MG63 (cell line): ENCODE measurements at regions not wholly inside any gene's neighbourhood (a gene's known extent, or its start where the extent isn't known, plus 50 kb on each side); places are given as distances from the start of the nearest gene placed in this dataset.

Experiments
- DNase-seq: peaks from one replicate; pipeline ENCODE4 v3.0.0-alpha.2; 2020
- H3K27me3 ChIP-seq: fragments of 250-450 bp; sonication (Bioruptor Pico); 2 replicates; pipeline ENCODE4 v1.5.1; 2020; ENCODE audit warnings: mild to moderate bottlenecking, moderate library complexity
- H3K36me3 ChIP-seq: fragments of 250-450 bp; sonication (Bioruptor Pico); 2 replicates; pipeline ENCODE4 v1.5.1; 2020; ENCODE audit warnings: mild to moderate bottlenecking, moderate library complexity
- H3K4me3 ChIP-seq: fragments of 250-450 bp; sonication (Bioruptor Pico); 2 replicates; pipeline ENCODE4 v1.5.1; 2020; ENCODE audit warnings: mild to moderate bottlenecking, moderate library complexity
- H3K9me3 ChIP-seq: fragments of 250-450 bp; sonication (Bioruptor Pico); 2 replicates; pipeline ENCODE4 v1.5.1; 2020; ENCODE audit warnings: mild to moderate bottlenecking, moderate library complexity

DNA sequence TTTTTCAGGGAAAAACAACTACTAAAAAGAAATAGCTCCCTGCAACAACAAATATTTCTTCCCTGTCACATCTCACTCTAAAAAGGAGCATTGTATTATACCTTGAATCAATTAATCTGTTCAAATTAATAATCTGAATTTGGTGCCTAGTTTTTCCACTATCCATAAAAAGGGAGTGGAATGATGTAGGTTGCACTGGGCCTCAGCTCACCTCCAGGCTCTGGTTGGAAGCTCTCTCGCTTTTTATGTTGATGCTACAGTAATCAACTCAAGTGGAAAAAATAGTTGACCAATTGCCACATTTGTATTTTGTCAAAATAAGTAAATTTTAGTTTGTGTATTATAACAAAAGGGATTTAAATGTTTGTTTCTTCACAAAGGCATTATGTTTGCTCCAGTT lies 126.1 kb downstream of the MAD2L1 start:
- no peaks in the 10 kb centered on the region for H3K36me3 ChIP-seq

DNA sequence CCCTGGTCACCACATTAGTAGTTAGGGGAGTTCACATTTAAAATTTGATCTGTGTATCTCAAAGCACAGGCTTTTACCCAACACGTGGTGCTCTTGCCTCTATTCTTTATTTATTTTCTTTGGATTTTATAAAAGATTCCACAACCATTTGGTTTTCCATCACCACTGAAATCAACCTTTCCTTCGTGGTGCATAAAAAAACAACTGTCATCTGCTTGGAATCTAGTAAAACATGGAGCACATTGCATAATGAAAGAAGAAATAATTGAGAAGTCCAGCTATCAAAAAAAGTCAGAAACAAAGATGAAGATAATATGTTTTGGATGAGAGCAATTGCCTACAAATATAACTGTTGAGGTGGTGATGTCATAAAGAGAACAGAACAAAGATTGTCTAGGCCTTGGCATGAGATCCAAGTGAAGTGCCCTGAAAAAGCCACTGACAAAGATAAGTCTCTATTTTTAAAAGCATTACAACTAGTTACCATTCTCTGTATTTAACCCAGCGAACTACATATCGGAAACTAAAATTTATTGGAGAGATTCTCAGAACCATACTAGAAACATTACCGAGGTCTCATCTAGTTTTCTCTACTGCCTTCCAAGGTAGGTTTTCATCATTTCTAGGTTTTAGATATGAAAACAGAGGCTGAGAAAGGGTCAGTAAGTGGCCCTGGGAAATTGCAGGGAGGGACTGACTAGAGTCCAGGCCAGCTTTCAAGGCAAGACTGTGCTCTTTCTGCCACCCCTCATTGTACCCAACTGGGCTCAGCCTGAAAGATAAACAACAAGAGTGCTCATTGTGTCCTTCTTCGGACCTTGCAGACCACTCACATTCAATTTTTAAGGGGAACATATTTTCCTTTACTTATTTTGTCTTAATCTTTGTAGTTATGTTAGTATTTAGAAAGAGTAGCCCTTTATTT lies 127.3 kb downstream of the MAD2L1 start:
- H3K27me3 ChIP-seq: no peaks in the 10 kb centered on the region
- no peak overlapping the region for H3K4me3 ChIP-seq
- H3K36me3 ChIP-seq: no peaks in the 10 kb centered on the region
- no peak for DNase-seq
- H3K9me3 ChIP-seq: no peaks in the 10 kb centered on the region

More for the DNA sequence above, 126.1 kb downstream of the MAD2L1 start:
- Histone ChIP-seq H3K27me3 (no peaks in the 10 kb centered on the region), H3K9me3 (no peaks in the 10 kb centered on the region), H3K4me3 (no peak overlapping the region)
- DNase-seq: no peak

DNA sequence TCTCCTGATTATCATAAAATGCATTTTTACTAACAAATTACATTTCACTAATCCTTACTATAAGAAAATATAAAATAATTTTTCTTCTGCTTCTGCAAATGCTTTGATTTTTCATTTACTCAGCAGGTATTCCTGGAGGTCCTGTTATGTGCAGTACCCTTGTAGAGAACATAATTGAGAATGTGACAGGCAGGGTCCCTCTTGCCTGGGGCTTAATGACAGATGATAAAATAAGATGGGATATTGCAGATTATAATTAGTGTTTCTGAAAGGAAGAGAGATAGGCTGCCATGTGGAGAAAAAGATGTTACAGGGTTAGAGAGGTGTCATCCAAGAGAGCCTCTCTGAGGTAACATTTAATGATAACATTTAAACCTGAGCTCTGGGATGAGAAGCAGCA lies 128.9 kb downstream of the MAD2L1 start:
- Histone ChIP-seq H3K27me3 (no peaks in the 10 kb centered on the region), H3K4me3 (no peak overlapping the region), H3K9me3 (no peaks in the 10 kb centered on the region), H3K36me3 (no peaks in the 10 kb centered on the region)
- DNase-seq: no peak

DNA sequence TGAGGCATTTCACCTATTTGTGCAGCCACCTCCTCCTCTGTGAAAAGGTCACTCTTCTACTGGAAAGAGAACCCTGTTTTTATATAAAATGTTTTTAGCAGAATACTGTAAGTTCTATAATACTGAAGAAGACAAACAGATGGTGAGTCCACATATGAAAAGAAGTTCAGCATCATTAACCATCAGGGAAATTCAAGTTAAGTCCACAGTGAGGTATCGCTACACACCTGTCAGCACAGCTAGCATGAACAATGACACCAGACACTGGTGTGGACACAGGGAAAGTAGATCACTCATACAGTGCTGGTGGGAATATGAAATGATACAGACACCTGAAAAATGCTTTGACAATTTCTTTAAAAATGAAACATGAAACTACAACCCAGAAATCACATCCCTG lies 133.0 kb downstream of the MAD2L1 start:
- H3K36me3 ChIP-seq: no peaks in the 10 kb centered on the region
- H3K4me3 ChIP-seq: no peak overlapping the region
- no peak for DNase-seq
- H3K9me3 ChIP-seq: no peaks in the 10 kb centered on the region
- no peaks in the 10 kb centered on the region for H3K27me3 ChIP-seq

DNA sequence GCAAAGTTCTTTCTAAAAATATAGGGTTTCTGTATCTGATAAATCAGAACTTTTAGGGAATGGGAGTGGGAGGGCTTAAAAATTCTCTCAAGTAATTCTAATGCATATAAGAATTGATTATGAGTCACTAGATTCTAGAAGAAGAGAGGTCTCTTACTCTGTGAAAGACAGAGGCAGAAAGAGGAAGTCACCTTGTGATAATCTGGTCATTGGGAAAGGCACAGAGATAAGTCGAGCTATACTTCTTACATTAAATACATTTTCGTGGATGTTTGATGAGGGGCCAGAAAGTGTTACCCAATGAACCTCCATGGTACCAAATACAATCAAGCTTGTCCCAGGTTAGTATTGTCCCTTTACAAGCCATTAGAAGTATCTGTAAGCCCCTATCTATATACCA lies 134.4 kb downstream of the MAD2L1 start:
- DNase-seq: no peak
- H3K9me3 ChIP-seq: no peaks in the 10 kb centered on the region
- no peaks in the 10 kb centered on the region for H3K27me3 ChIP-seq

DNA sequence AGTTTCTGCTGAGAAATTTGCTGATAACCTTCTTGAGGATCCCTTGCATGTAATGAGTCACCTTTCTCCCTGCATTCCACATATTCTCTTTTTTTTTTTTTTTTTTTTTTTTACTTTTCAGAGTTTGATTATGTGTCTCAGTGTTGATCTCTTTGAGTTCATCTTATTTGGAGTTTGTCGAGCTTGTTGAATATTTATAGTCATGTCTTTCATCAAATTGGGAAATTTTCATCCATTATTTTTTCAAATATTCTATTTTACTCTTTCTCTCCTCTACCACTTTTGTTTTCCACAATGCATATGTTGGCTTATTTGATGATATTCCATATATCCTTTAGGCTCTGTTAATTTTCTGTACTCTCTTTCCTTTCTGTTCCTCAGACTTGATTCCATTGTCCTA lies 136.1 kb downstream of the MAD2L1 start:
- no peak for DNase-seq
- Histone ChIP-seq H3K9me3 (no peaks in the 10 kb centered on the region), H3K36me3 (no peaks in the 10 kb centered on the region), H3K4me3 (no peak overlapping the region), H3K27me3 (no peaks in the 10 kb centered on the region)

More for the DNA sequence above, 134.4 kb downstream of the MAD2L1 start:
- Histone ChIP-seq H3K36me3 (no peaks in the 10 kb centered on the region), H3K4me3 (no peak overlapping the region)

DNA sequence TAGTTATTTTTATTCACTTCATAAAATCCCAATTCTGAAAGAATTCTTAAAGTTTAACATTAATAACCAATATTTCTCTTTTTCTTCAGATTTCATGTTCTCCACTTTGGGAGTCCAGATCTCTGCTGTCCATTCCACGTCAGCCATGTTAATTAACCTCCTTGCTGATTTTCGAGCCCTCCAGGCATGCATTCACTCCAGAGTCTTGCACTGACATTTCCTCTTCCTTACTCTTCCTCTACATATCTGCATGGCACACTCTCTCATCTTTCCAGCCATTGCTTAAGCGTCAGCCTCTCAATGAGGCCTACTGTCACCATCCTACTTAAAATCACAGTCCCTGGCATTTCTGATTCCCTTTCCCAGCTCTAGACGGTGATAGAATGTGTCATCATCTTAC lies 144.8 kb downstream of the MAD2L1 start:
- Histone ChIP-seq H3K27me3 (no peaks in the 10 kb centered on the region), H3K4me3 (no peak overlapping the region), H3K9me3 (no peaks in the 10 kb centered on the region), H3K36me3 (no peaks in the 10 kb centered on the region)
- no peak for DNase-seq

DNA sequence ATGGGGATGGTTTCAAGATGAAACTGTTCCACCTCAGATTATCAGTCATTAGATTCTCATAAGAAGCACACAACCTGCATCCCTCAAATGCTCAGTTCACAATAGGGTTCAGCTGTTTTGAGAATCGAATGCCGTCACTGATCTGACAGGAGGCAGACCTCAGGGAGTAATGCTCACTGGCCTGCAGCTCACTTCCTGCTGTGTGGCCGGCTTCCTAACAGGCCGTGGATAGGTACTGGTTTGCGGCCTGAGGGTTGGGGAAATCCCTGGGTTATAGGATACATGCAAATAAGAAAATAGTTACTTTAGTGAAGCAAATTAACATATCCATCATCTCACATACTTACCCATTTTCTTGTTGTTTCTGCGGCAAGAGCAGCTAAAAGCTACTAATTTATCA lies 160.4 kb downstream of the MAD2L1 start:
- H3K36me3 ChIP-seq: no peaks in the 10 kb centered on the region
- DNase-seq: no peak
- H3K9me3 ChIP-seq: no peaks in the 10 kb centered on the region
- H3K4me3 ChIP-seq: no peak overlapping the region
- H3K27me3 ChIP-seq: no peaks in the 10 kb centered on the region

DNA sequence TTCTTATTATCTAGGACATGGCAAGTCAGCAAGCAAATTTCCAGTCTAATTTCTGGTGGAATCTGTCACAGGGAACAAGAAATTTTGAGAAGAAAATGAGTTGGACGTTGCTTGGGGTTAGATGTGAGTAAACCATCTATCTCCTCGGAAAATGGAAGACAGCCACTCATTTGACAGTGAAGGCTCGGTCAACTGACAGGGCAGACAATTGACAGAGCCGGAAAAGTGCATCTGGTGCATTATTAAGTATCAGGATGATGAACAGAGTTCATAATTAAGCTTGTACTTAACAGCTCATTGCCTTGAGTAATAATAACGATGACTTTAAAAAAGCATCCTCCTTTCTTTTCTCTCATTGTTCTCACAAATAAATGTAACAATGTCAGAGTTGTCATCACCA lies 168.4 kb downstream of the MAD2L1 start:
- no peak for DNase-seq
- no peak overlapping the region for H3K4me3 ChIP-seq
- H3K27me3 ChIP-seq: no peaks in the 10 kb centered on the region
- no peaks in the 10 kb centered on the region for H3K9me3 ChIP-seq
- H3K36me3 ChIP-seq: no peaks in the 10 kb centered on the region

DNA sequence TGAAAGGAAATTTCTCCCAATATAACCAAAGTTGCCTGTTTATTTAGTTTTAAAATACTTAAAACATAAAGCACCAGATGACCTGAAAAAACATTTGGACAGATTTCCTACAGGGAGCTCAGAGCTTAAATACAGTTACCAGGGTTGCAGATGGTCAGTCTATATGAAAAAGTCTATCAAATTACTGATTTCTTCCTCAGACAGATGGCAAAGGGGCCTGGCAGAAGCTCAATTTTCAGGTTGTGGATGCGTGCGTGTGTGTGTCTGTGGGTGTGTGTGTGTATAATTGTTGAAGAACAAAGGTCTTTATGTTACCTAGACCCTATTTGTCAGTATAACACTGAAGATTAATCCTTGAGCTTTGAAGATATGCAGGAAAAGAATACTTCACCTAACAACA lies 169.4 kb downstream of the MAD2L1 start:
- DNase-seq: no peak
- no peaks in the 10 kb centered on the region for H3K27me3 ChIP-seq
- H3K36me3 ChIP-seq: no peaks in the 10 kb centered on the region
- no peaks in the 10 kb centered on the region for H3K9me3 ChIP-seq
- H3K4me3 ChIP-seq: no peak overlapping the region

DNA sequence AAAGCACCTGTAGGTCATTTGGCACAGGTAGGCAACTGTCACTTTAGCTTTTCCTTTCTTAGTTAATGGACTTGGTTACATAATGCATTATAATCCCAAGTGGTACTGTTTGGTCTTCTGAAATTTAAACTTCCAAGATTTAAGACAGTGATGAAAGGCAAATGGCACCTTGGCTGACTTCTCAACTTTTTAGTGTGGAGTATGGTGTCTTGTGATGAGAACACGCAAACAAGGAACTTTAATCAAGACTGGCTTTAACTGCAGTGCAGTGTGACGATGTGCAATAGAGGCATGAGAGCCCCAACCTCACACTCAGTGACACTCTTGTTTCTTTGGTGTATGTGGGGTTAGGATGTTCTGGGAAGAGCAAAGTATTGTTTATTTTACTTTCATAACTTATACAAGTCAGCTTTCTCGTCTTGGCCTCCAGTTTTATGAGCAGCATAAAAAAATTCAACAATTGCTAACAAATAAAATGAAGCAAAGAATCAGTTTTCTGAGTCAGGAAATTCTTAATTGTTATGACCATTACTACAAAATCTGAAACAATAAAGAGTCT lies 171.9 kb downstream of the MAD2L1 start:
- no peak for DNase-seq

DNA sequence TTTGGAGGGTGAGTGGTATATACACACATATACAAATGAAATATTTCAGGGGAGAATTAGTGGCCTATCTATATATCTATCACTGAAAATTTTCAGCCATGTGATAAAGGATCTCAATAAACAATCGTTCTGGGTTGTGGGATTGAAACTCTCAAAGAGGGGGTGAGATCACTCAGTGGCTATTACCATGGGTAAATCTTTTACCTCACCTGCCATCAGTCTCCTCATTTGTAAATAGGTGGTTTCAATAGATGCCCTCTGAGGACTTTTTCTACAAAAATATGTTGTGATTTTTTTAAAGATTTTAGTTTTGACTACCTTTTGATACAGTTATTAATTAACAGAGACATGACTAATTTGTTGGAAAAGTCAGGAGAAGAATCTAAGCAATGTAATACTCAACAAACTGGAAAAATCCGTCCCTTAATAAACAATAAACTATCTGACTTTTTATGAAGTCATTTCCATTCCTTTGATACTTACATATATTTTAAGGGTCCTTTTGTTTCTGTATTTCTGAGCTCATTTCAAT lies 192.8 kb downstream of the MAD2L1 start:
- Histone ChIP-seq H3K4me3 (no peak overlapping the region), H3K27me3 (no peaks in the 10 kb centered on the region), H3K36me3 (no peaks in the 10 kb centered on the region), H3K9me3 (no peaks in the 10 kb centered on the region)
- DNase-seq: no peak

More for the DNA sequence above, 171.9 kb downstream of the MAD2L1 start:
- Histone ChIP-seq H3K36me3 (no peaks in the 10 kb centered on the region), H3K9me3 (no peaks in the 10 kb centered on the region), H3K4me3 (no peak overlapping the region), H3K27me3 (no peaks in the 10 kb centered on the region)

DNA sequence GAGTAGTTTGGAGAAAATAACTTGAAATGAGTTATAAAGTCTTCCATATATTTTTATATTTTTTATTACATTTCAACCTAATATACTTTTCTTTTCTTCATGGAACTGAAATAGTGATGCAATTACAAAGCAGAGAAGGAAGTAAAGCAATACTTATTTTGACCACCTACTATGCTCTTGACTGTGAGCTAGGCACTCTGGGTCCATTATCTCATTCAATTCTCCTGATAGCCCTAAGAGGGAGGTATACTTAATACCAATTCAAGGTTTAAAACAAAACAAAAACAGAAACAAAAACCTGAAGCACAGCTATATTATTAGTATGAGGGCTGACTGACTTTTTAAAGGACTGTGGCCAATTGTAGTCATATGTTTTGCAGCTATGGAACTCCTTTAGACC lies 193.5 kb downstream of the MAD2L1 start:
- no peak for DNase-seq
- no peaks in the 10 kb centered on the region for H3K36me3 ChIP-seq

DNA sequence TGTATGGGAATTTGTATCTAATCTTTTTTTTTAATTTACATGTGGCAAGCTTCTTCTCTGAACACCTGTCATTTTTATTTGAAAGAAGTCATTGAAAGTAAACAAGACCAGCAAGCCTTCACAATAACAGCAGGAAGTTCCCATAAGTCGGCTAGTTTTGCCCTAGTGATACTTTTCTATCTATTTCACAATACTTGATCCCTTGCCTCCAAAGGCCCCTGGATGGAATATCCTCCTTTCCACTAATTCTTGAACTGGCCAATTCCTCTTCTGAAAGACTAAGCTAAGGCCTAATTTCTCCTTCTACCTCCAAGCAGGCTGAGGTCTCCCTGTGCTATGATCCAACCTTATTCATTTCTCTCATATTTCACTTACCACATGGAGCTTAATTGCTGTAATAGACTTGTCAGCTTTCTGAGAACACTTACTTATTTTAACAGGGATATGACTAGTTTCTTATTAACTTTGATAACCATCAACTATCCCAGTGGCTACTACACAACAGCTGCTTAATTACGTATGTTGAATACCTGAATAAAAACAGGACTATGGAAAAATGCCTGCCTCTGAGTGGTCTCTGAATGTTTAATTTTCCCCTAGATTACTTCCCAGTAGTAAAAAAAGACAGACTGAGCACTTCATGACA lies 194.2 kb downstream of the MAD2L1 start:
- Histone ChIP-seq H3K27me3 (no peaks in the 10 kb centered on the region), H3K4me3 (no peak overlapping the region), H3K9me3 (no peaks in the 10 kb centered on the region), H3K36me3 (no peaks in the 10 kb centered on the region)
- no peak for DNase-seq

More for the DNA sequence above, 193.5 kb downstream of the MAD2L1 start:
- no peak overlapping the region for H3K4me3 ChIP-seq
- no peaks in the 10 kb centered on the region for H3K9me3 ChIP-seq
- no peaks in the 10 kb centered on the region for H3K27me3 ChIP-seq

DNA sequence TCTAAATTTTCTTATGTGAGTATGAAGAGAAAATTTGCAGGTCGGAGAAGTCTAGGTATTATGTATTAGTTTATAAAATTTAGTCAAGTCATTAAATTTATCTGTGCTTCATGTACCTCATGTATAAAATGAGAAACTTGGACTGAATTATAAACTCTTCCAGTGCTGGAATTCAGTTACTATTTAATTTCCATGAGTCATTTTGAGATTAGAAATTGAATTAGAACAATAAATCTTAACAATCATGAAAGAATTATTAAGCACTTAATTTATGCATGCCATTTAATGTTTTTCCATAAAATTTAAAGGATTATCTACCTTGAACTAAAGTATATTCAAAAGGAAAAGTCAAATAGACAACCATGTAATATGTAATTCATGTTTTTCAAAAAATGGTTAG lies 195.8 kb downstream of the MAD2L1 start:
- Histone ChIP-seq H3K27me3 (no peaks in the 10 kb centered on the region), H3K4me3 (no peak overlapping the region)
- DNase-seq: no peak

DNA sequence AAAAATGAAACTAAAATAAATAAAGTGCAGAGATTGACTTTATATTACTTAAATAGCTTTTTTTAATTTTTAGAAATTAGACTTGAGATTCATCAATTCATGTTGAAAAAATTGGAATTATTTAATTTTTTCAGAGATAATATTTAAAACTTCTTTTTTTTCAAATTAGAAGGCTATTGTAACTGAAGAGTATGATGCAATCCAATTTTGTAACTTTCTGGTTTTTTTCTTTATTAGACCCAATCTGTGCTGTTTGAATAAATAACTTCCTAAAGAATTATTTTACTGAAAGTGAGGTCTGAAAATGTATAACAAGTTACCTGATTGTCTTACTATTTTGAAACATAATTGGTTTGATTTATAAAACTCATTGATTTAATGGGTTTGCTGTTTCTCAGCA lies 200.9 kb downstream of the MAD2L1 start:
- Histone ChIP-seq H3K9me3 (no peaks in the 10 kb centered on the region), H3K36me3 (no peaks in the 10 kb centered on the region), H3K4me3 (no peak overlapping the region), H3K27me3 (no peaks in the 10 kb centered on the region)
- DNase-seq: no peak

More for the DNA sequence above, 195.8 kb downstream of the MAD2L1 start:
- Histone ChIP-seq H3K36me3 (no peaks in the 10 kb centered on the region), H3K9me3 (no peaks in the 10 kb centered on the region)

DNA sequence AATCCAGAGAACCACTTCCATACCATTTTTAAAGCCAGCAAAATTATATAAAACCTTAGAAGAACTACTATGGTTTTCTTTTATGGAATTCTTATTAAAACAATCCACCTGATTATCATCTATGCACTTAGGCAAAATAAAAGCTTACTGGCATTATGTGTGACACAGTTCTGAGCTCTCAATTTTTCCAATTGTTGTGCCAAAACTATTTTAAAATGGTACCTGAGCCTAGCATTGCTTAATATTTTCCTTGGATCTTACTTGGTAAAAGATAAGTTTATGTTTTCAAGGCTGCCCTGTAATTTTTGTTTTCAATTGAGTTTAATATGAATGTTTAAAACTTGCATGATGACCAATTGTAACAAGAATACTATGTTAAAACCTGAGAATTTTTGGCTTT lies 201.3 kb downstream of the MAD2L1 start:
- Histone ChIP-seq H3K27me3 (no peaks in the 10 kb centered on the region), H3K9me3 (no peaks in the 10 kb centered on the region), H3K36me3 (no peaks in the 10 kb centered on the region), H3K4me3 (no peak overlapping the region)
- DNase-seq: no peak
